Activated CD4-positive, alpha-beta T cell treated with anti-CD3 and anti-CD28 coated beads, Interleukin-2, amount 10 ng/mL, durations not matched to agents 24 days and 14 days (primary cell): ENCODE measurements at regions not wholly inside any gene's neighbourhood (a gene's known extent, or its start where the extent isn't known, plus 50 kb on each side); places are given as distances from the start of the nearest gene placed in this dataset.

Source experiments
- DNase-seq: peaks from one replicate; pipeline ENCODE4 v3.0.0; 2022
- H3K27ac Mint-ChIP-seq: one replicate; pipeline ENCODE4 v1.8.0; 2022; ENCODE audit warnings: mild to moderate bottlenecking, mixed read lengths
- H3K27me3 Mint-ChIP-seq: one replicate; pipeline ENCODE4 v1.8.0; 2022; ENCODE audit warnings: mixed read lengths
- H3K36me3 Mint-ChIP-seq: one replicate; pipeline ENCODE4 v1.8.0; 2022; ENCODE audit warnings: low read depth, mild to moderate bottlenecking, mixed read lengths
- H3K4me1 Mint-ChIP-seq: one replicate; pipeline ENCODE4 v1.8.0; 2021; ENCODE audit warnings: mixed read lengths
- H3K4me3 Mint-ChIP-seq: one replicate; pipeline ENCODE4 v1.8.0; 2022; ENCODE audit warnings: mild to moderate bottlenecking, moderate library complexity, mixed read lengths
- H3K9me3 Mint-ChIP-seq: one replicate; pipeline ENCODE4 v1.8.0; 2021; ENCODE audit warnings: mixed read lengths
- intact Hi-C: fragments of 100-400 bp; cut with micrococcal nuclease; formaldehyde crosslinking; loops from one replicate; pipeline ENCODE4 v1.15.1; 2023

DNA sequence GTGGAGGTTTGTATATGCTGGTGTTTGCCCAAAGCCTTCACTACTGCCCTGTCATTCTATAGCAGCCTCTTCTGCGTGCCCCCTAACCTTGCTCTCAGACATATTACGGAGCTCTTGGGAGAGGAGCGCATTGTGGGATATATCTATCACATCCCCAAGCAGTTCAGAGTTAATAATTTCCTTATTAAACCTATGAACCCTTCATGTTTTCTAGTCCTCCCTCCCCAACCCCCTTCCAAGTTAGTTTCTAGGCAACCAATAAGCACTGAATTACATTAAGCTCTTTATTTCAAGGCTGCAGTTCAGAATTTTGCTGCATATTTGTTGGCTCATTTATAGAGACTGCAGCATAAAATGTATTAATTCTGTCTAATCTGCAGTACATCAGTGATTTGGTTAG lies 57.3 kb upstream of the GRM7 start:
- H3K4me1 Mint-ChIP-seq, result no peaks in the 10 kb centered on the region
- no peak for DNase-seq
- H3K36me3 Mint-ChIP-seq, result no peaks in the 10 kb centered on the region
- no peaks in the 10 kb centered on the region for H3K9me3 Mint-ChIP-seq
- H3K4me3 Mint-ChIP-seq, result no peak overlapping the region
- no peak overlapping the region for H3K27ac Mint-ChIP-seq
- intact Hi-C loops, result no loop called here
- no peaks in the 10 kb centered on the region for H3K27me3 Mint-ChIP-seq

- no peaks in the 10 kb centered on the region for H3K4me1 Mint-ChIP-seq
- H3K4me3 Mint-ChIP-seq, result no peak overlapping the region
- no peaks in the 10 kb centered on the region for H3K27me3 Mint-ChIP-seq
- no peak for DNase-seq
- H3K36me3 Mint-ChIP-seq, result no peaks in the 10 kb centered on the region
- H3K27ac Mint-ChIP-seq, result no peak overlapping the region
- H3K9me3 Mint-ChIP-seq, result no peaks in the 10 kb centered on the region
- intact Hi-C loops, result no loop called here
These were observed 55.7 kb upstream of the GRM7 start for GRCh38 chr3:6805236-6805635.

- Mint-ChIP-seq H3K27ac (no peak overlapping the region), H3K36me3 (no peaks in the 10 kb centered on the region), H3K4me3 (no peak overlapping the region), H3K4me1 (no peaks in the 10 kb centered on the region), H3K27me3 (no peaks in the 10 kb centered on the region), H3K9me3 (no peaks in the 10 kb centered on the region)
- intact Hi-C loops, result no loop called here
- no peak for DNase-seq
These were observed 53.9 kb upstream of the GRM7 start for GRCh38 chr3:6806991-6807390.

DNA sequence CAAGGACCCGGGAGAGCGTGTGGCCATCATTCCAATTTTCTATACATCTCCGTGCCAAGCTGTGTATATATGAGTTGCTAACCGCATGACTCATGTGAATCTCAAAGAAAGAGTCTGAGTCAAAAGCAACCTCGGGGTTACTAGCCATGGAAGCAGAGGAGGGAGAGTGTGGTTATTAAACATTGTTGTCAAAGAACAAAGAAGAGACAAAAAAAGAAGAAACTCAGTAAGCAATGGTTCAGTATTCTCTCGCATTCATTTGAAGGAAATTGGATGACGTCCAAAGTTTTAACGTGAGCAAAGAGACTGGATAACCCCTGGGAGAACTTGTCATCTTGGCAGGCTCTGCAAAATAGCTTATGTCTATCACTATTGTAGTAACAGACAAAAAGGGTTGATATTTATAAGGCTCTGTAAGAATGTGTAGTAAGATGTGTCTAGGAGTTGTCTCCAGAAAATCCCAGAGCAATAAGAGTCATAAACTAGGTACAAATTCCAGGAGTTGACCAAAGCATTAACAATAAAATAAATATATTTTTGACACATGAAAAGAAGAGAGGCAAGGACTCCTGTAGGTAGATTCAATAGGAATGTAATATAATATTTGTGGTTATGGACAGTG lies 52.8 kb upstream of the GRM7 start:
- no peaks in the 10 kb centered on the region for H3K27me3 Mint-ChIP-seq
- no peaks in the 10 kb centered on the region for H3K36me3 Mint-ChIP-seq
- H3K4me1 Mint-ChIP-seq, result no peaks in the 10 kb centered on the region
- intact Hi-C loops, result no loop called here
- no peak for DNase-seq
- no peak overlapping the region for H3K27ac Mint-ChIP-seq
- no peaks in the 10 kb centered on the region for H3K9me3 Mint-ChIP-seq
- H3K4me3 Mint-ChIP-seq, result no peak overlapping the region

DNA sequence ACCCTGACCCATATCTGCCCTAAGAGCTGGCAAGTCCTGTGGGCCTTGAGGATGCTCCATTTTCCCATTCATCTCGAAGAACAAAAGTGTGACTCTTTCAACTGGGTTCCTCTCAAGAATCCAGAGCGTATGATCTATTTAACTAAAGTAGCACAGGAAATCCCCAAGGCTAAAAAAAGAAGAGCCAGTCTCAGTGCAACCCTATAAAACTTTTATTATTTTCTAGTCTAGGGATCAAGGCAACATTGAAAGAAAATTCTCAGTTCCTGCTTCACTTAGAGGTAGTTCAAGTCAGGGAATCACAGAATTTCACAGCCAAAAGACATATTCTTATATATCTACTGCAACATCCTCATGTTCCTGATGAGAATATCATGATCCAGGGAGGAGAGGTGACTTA lies 51.6 kb upstream of the GRM7 start:
- H3K27me3 Mint-ChIP-seq, result no peaks in the 10 kb centered on the region
- no peak overlapping the region for H3K4me3 Mint-ChIP-seq

More for the DNA sequence above, 51.6 kb upstream of the GRM7 start:
- Mint-ChIP-seq H3K4me1 (no peaks in the 10 kb centered on the region), H3K9me3 (no peaks in the 10 kb centered on the region), H3K27ac (no peak overlapping the region), H3K36me3 (no peaks in the 10 kb centered on the region)
- intact Hi-C loops, result no loop called here
- no peak for DNase-seq
